Adrenal gland (tissue), 9 donors: ENCODE measurements at regions not wholly inside any gene's neighbourhood (a gene's known extent, or its start where the extent isn't known, plus 50 kb on each side); places are given as distances from the start of the nearest gene placed in this dataset.

Experiments
- DNase-seq, 7 donors: peaks; one replicate each; pipeline ENCODE4 v3.0.0-alpha.2; 2019 to 2020
- H3K27ac ChIP-seq, 5 donors: fragments of 200-600 bp; sonication (generic) in 4 of 5; 1 replicate in 3 of 5; 2 replicates in 2 of 5; pipeline versions ENCODE4 v1.5.1 to v1.8.0; 2016 to 2020; ENCODE audit warnings: mild to moderate bottlenecking in 1 of 5
- H3K27me3 ChIP-seq: fragments of 200-600 bp; 2 replicates; pipeline ENCODE4 v1.8.0; 2021
- H3K36me3 ChIP-seq, 2 donors: fragments of 200-600 bp; replicated peaks in 1 of 2; 1 replicate in 1 of 2; 2 replicates in 1 of 2; pipeline versions ENCODE4 v1.5.1 to v1.8.0; 2018 to 2022
- H3K4me1 ChIP-seq, 2 donors: fragments of 200-600 bp; replicated peaks in 1 of 2; 1 replicate in 1 of 2; 2 replicates in 1 of 2; pipeline versions ENCODE4 v1.5.1 to v1.8.0; 2018 to 2021
- H3K4me3 ChIP-seq, 4 donors: fragments of 200-600 bp; sonication (generic) in 3 of 4; one replicate each; pipeline ENCODE4 v1.5.1; 2016 to 2018
- H3K9me3 ChIP-seq, 3 donors: fragments of 200-600 bp; sonication (generic) in 1 of 3; replicated peaks in 1 of 3; 1 replicate in 2 of 3; 2 replicates in 1 of 3; pipeline versions ENCODE4 v1.5.1 to v1.8.0; 2016 to 2021
- CTCF ChIP-seq, 6 experiments: fragments of 450-650 bp in 4 of 6; fragments of 200-600 bp in 2 of 6; sonication (generic) in 1 of 6; IDR thresholded peaks; 1 replicate in 5 of 6; 2 replicates in 1 of 6; pipeline versions ENCODE4 v1.5.1 to v1.8.0; 2016 to 2021; ENCODE audit warnings: antibody characterized with exemption in 6 of 6, mild to moderate bottlenecking in 2 of 6, moderate library complexity in 1 of 6
- POLR2A ChIP-seq, 2 donors: fragments of 450-650 bp; IDR thresholded peaks; one replicate each; pipeline ENCODE4 v1.6.1; 2017; ENCODE audit warnings: antibody characterized with exemption in 2 of 2, mild to moderate bottlenecking in 2 of 2, moderate library complexity in 1 of 2
- WGBS, 4 donors: extraction: QIAGEN DNeasy Blood & Tissue Kit in 2 of 4; methylation state at CpG; one replicate each; pipeline versions ENCODE4 v1.1.5 to v1.1.7; 2013 to 2017; 5-methylcytosine and 5-hydroxymethylcytosine counted together
- intact Hi-C, 2 donors: fragments of 100-400 bp; cut with DNase I; formaldehyde crosslinking; loops; one replicate each; pipeline versions ENCODE4 v1.14.1 to v1.15.0; 2022 to 2023
- donor health status: healthy with polysubstance abuse.
- donor health status: Bipolar disorder and iron deficiency.
- donor health status: DM: yes; HTN: yes; CAD: no.
- donor health status: DM: no; HTN: no; CAD: no.
- donor health status: DM: no; HTN: no; CAD: no.

GRCh38 chr15:77807115-77807514 is 174.4 kb upstream of the LINGO1 start:
- no peaks in the 10 kb centered on the region for H3K4me1 ChIP-seq
- no peak for DNase-seq
- intact Hi-C loops, result no loop called here

GRCh38 chr15:77804210-77804609 is 171.5 kb upstream of the LINGO1 start:
- WGBS, 4 donors, result 79 to 84% (median 81%) methylated on average over 7 to 9 of the region's 9 CpGs
- TF ChIP-seq POLR2A (IDR thresholded peaks at IDR 0.05) (no peak), CTCF (IDR thresholded peaks at IDR 0.05) (no peak)

More at GRCh38 chr15:77807115-77807514, 174.4 kb upstream of the LINGO1 start:
- Histone ChIP-seq H3K27me3 (no peaks in the 10 kb centered on the region), H3K4me3 (no peak overlapping the region), H3K27ac (no peak overlapping the region), H3K36me3 (no peaks in the 10 kb centered on the region), H3K9me3 (no peaks in the 10 kb centered on the region)
- no peak for TF ChIP-seq POLR2A (IDR thresholded peaks at IDR 0.05)
- no peak for TF ChIP-seq CTCF (IDR thresholded peaks at IDR 0.05)
- 69 to 79% (median 72%) methylated on average over 5 to 6 of the region's 6 CpGs for WGBS, 4 donors

GRCh38 chr15:77803487-77803886 is 170.8 kb upstream of the LINGO1 start:
- Histone ChIP-seq H3K9me3 (no peaks in the 10 kb centered on the region), H3K4me1 (no peaks in the 10 kb centered on the region), H3K27ac (no peak overlapping the region), H3K4me3 (no peak overlapping the region), H3K36me3 (no peaks in the 10 kb centered on the region), H3K27me3 (no peaks in the 10 kb centered on the region)
- intact Hi-C loops, result no loop called here
- DNase-seq, result no peak
- 70 to 86% (median 76%) methylated on average over 3 of the region's 3 CpGs for WGBS, 4 donors
- TF ChIP-seq CTCF (IDR thresholded peaks at IDR 0.05) (no peak), POLR2A (IDR thresholded peaks at IDR 0.05) (no peak)

More at GRCh38 chr15:77804210-77804609, 171.5 kb upstream of the LINGO1 start:
- Histone ChIP-seq H3K4me1 (no peaks in the 10 kb centered on the region), H3K36me3 (no peaks in the 10 kb centered on the region), H3K9me3 (no peaks in the 10 kb centered on the region), H3K27me3 (no peaks in the 10 kb centered on the region), H3K4me3 (no peak overlapping the region), H3K27ac (no peak overlapping the region)
- DNase-seq, result no peak
- intact Hi-C loops, result no loop called here

GRCh38 chr15:77800305-77800704 is 167.6 kb upstream of the LINGO1 start:
- no peak overlapping the region for H3K27ac ChIP-seq
- WGBS, 4 donors, result 61 to 84% (median 74%) methylated on average over 5 of the region's 5 CpGs

More at GRCh38 chr15:77800305-77800704, 167.6 kb upstream of the LINGO1 start:
- Histone ChIP-seq H3K27me3 (no peaks in the 10 kb centered on the region), H3K9me3 (no peaks in the 10 kb centered on the region), H3K4me1 (no peaks in the 10 kb centered on the region), H3K4me3 (no peak overlapping the region), H3K36me3 (no peaks in the 10 kb centered on the region)
- intact Hi-C loops, result no loop called here
- TF ChIP-seq CTCF (IDR thresholded peaks at IDR 0.05) (no peak), POLR2A (IDR thresholded peaks at IDR 0.05) (no peak)
- DNase-seq, result no peak
